NB4 (cell line): ENCODE measurements at regions not wholly inside any gene's neighbourhood (a gene's known extent, or its start where the extent isn't known, plus 50 kb on each side); places are given as distances from the start of the nearest gene placed in this dataset.

Source experiments
- DNase-seq: peaks from one replicate; pipeline ENCODE4 v3.0.0; 2010; ENCODE audit warnings: low read depth
- H3K4me3 ChIP-seq: one replicate; pipeline ENCODE4 v1.5.1; 2011; ENCODE audit warnings: mild to moderate bottlenecking, low read depth, low read length, moderate library complexity
- MYC ChIP-seq: IDR thresholded peaks from 2 replicates; pipeline ENCODE4 v1.6.1; 2011; ENCODE audit warnings: low read depth, low read length
- POLR2A ChIP-seq: IDR thresholded peaks from 2 replicates; pipeline ENCODE4 v1.6.1; 2011; ENCODE audit warnings: mild to moderate bottlenecking; ENCODE audit not compliant: insufficient read length; ENCODE audit errors: extremely low read depth
- TF ChIP-seq, protein P1 (sequence below): IDR thresholded peaks from one replicate; pipeline ENCODE4 v1.5.1; 2012; ENCODE audit warnings: low read depth, low read length
- TF ChIP-seq, protein P2 (sequence below): IDR thresholded peaks from 2 replicates; pipeline ENCODE4 v1.6.1; 2011; ENCODE audit warnings: low read depth, low read length

DNA sequence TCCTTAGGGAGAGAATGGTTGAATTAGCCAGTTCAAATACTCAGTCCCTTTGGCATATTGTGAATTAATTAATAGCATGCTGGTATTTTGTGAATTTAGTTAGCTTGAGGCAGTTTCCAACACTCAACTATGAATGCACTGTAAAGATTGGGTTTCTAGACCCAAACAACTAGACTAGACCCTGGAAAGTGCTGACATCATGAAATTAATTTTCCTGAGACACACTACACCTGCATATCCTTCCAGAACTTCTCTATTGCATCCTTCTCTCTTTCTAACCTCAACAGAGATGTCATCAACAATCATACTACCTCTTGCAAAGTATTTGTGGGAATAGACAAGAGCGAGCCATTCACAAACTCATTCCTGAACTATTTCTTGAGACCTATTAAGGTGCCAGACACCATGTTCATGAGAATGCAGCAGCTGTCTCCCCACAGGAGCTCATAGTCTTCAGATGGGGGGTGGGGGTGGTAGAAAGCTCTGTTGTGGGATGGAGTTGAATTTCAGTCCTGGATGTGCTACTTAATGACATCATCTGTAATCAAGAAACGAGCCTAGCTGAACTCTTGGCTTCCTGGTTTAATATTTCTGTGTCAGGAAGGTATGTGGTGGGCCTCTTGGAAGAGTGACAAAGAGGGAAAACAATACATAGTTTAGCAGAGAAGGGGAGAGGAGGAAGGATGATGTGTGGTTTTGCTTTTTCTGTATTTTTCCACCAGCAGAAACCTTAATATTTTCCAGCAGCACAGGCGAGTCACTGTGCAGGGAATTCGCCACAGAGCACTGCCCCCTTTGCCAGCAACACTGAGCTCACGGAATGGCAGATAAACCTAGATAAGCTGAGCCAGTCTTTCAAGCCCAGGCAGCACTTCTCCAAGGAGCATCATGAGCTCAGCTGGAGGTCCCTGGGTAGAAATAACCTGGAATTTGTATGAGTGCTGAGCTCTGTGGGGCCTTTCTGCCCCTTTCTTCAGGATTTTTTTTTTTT, 53.1 kb upstream of the CYSLTR2 start:
- H3K4me3 ChIP-seq, result no peak overlapping the region
- TF ChIP-seq POLR2A (no peak), MYC (no peak)
- TF ChIP-seq, protein P1, sequence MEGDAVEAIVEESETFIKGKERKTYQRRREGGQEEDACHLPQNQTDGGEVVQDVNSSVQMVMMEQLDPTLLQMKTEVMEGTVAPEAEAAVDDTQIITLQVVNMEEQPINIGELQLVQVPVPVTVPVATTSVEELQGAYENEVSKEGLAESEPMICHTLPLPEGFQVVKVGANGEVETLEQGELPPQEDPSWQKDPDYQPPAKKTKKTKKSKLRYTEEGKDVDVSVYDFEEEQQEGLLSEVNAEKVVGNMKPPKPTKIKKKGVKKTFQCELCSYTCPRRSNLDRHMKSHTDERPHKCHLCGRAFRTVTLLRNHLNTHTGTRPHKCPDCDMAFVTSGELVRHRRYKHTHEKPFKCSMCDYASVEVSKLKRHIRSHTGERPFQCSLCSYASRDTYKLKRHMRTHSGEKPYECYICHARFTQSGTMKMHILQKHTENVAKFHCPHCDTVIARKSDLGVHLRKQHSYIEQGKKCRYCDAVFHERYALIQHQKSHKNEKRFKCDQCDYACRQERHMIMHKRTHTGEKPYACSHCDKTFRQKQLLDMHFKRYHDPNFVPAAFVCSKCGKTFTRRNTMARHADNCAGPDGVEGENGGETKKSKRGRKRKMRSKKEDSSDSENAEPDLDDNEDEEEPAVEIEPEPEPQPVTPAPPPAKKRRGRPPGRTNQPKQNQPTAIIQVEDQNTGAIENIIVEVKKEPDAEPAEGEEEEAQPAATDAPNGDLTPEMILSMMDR, result no peak
- TF ChIP-seq, protein P2, sequence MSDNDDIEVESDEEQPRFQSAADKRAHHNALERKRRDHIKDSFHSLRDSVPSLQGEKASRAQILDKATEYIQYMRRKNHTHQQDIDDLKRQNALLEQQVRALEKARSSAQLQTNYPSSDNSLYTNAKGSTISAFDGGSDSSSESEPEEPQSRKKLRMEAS, result no peak
- DNase-seq, result no peak

DNA sequence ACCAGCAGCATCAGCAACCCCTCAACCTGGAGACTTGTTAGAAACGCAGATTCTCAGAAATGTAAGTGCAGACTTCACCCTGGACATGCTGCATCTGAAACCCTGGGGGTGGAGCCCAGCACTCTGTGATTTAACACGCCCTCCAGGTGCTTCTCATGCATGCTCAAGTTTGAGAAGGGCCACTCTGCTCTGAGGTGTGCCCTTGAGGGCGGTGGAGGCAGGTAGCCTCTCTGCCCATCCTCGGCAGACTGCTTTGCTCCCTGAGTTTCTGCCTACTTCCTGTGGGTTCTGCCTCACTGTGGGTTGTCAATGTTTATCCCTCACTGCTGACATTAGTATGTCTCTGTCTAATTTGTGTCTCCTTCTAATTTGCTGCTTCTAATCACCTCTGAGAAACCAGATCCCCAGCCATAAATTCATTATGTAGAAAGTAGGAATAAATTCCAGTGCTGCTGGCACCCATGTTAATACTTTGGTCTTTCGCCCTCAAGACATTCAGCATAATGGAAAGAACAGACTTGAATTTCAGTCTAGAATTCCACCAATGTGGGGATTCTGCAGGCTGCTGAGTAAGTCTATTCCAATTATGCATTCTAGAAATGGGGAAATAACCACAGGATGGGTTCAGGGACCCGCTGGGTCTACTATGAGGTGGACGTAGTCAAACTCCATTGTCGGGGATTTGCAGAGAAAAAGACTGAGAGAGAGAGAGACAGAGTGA, 51.3 kb upstream of the CYSLTR2 start:
- TF ChIP-seq, protein P1, result no peak
- TF ChIP-seq MYC, result no peak
- TF ChIP-seq, protein P2, result no peak
- no peak for TF ChIP-seq POLR2A
- DNase-seq, result no peak
- no peak overlapping the region for H3K4me3 ChIP-seq

DNA sequence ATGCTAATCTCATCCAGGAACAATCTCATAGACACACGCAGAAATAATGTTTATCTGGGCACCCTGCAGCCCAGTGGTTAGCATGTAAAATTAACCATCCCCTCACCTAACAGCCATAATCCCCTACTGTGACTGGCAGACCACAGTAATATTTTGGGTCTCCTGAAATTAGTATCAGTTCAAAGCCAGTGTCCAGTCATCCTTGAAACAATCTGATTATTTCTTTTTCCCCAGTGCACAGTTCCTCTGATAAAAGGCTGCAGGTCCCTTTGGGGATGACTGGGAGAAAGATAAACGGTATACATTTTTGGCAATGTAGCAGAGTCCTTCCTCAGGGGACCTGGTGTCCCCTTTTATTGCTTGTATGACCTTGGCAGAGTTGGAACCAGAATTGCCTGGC, 50.4 kb upstream of the CYSLTR2 start:
- TF ChIP-seq, protein P2, result no peak
- TF ChIP-seq POLR2A (no peak), MYC (no peak)
- TF ChIP-seq, protein P1, result no peak
- no peak for DNase-seq
- H3K4me3 ChIP-seq, result no peak overlapping the region
